GM12891 (cell line): ENCODE measurements at regions not wholly inside any gene's neighbourhood (a gene's known extent, or its start where the extent isn't known, plus 50 kb on each side); places are given as distances from the start of the nearest gene placed in this dataset.

ENCODE experiments used
- DNase-seq: peaks from one replicate; pipeline ENCODE4 v3.0.0; 2011; ENCODE audit warnings: low spot score; ENCODE audit not compliant: insufficient read length
- FAIRE-seq: peaks from 2 replicates; lab custom pipeline; 2011; peaks lifted over from hg19 to GRCh38; lab: Jason Lieb, UNC
- PAX5 ChIP-seq: IDR thresholded peaks from 2 replicates; pipeline ENCODE4 v1.6.1; 2011; ENCODE audit warnings: low read length, moderate library complexity, mild to moderate bottlenecking; ENCODE audit not compliant: insufficient read depth, severe bottlenecking
- POLR2A ChIP-seq: IDR thresholded peaks from 2 replicates; pipeline ENCODE4 v1.6.1; 2011; ENCODE audit warnings: low read depth, low read length, control low read depth
- POLR2AphosphoS5 ChIP-seq: IDR thresholded peaks from 2 replicates; pipeline ENCODE4 v1.6.1; 2011; ENCODE audit warnings: low read depth, low read length, control low read depth
- POU2F2 ChIP-seq: IDR thresholded peaks from 2 replicates; pipeline ENCODE4 v1.6.1; 2011; ENCODE audit warnings: low read depth, mild to moderate bottlenecking, control low read depth, low read length, moderate library complexity
- SPI1 ChIP-seq: IDR thresholded peaks from 2 replicates; pipeline ENCODE4 v1.6.1; 2011; ENCODE audit warnings: low read depth, low read length, control low read depth
- TAF1 ChIP-seq: IDR thresholded peaks from 2 replicates; pipeline ENCODE4 v1.6.1; 2011; ENCODE audit warnings: low read depth, low read length, control low read depth

- no peak for DNase-seq
- FAIRE-seq, result no peak
- TF ChIP-seq PAX5, result no peak
- no peak for TF ChIP-seq TAF1
- TF ChIP-seq POLR2AphosphoS5, result no peak
- no peak for TF ChIP-seq SPI1
- TF ChIP-seq POLR2A, result no peak
- TF ChIP-seq POU2F2, result no peak
Observed at GRCh38 chr4:28225689-28226353, 1365.2 kb downstream of the STIM2 start.

- no peak for FAIRE-seq
- no peak for TF ChIP-seq POU2F2
- TF ChIP-seq PAX5, result no peak
- no peak for TF ChIP-seq POLR2A
- no peak for TF ChIP-seq TAF1
- no peak for TF ChIP-seq POLR2AphosphoS5
- no peak for TF ChIP-seq SPI1
- DNase-seq, result no peak
Observed at GRCh38 chr4:28226962-28227361, 1366.3 kb downstream of the STIM2 start.

GRCh38 chr4:28227764-28228163 lies 1367.1 kb downstream of the STIM2 start:
- FAIRE-seq (no peak), DNase-seq (no peak)
- TF ChIP-seq SPI1 (no peak), PAX5 (no peak), TAF1 (no peak), POU2F2 (no peak), POLR2AphosphoS5 (no peak), POLR2A (no peak)

GRCh38 chr4:28228561-28229491 lies 1368.2 kb downstream of the STIM2 start:
- TF ChIP-seq POLR2A (no peak), PAX5 (no peak), POLR2AphosphoS5 (no peak), POU2F2 (no peak), TAF1 (no peak), SPI1 (no peak)
- DNase-seq (no peak), FAIRE-seq (no peak)

- DNase-seq, result no peak
- TF ChIP-seq POU2F2 (no peak), POLR2AphosphoS5 (no peak), PAX5 (no peak), SPI1 (no peak), TAF1 (no peak), POLR2A (no peak)
- no peak for FAIRE-seq
Observed at GRCh38 chr4:28232376-28232775, 1371.7 kb downstream of the STIM2 start.

GRCh38 chr4:28232951-28233350 lies 1372.3 kb downstream of the STIM2 start:
- TF ChIP-seq SPI1 (no peak), POU2F2 (no peak), POLR2A (no peak), TAF1 (no peak), PAX5 (no peak), POLR2AphosphoS5 (no peak)
- DNase-seq, result no peak
- no peak for FAIRE-seq

- TF ChIP-seq POU2F2 (no peak), SPI1 (no peak), POLR2A (no peak), PAX5 (no peak), TAF1 (no peak), POLR2AphosphoS5 (no peak)
- FAIRE-seq (no peak), DNase-seq (no peak)
Observed at GRCh38 chr4:28233724-28234123, 1373.1 kb downstream of the STIM2 start.

- no peak for DNase-seq
- TF ChIP-seq PAX5 (no peak), POLR2A (no peak), SPI1 (no peak), TAF1 (no peak), POU2F2 (no peak), POLR2AphosphoS5 (no peak)
- no peak for FAIRE-seq
Observed at GRCh38 chr4:28238876-28239275, 1378.2 kb downstream of the STIM2 start.

- DNase-seq (no peak), FAIRE-seq (no peak)
- no peak for TF ChIP-seq PAX5
- TF ChIP-seq POU2F2, result no peak
- no peak for TF ChIP-seq POLR2AphosphoS5
- TF ChIP-seq TAF1, result no peak
- TF ChIP-seq POLR2A, result no peak
- TF ChIP-seq SPI1, result no peak
Observed at GRCh38 chr4:28241021-28241420, 1380.4 kb downstream of the STIM2 start.
